Ishikawa (cell line): ENCODE measurements at regions not wholly inside any gene's neighbourhood (a gene's known extent, or its start where the extent isn't known, plus 50 kb on each side); places are given as distances from the start of the nearest gene placed in this dataset.

Source experiments
- CEBPB ChIP-seq: IDR thresholded peaks from 2 replicates; pipeline ENCODE4 v1.6.1; 2012
- CREB1 ChIP-seq: IDR thresholded peaks from 2 replicates; pipeline ENCODE4 v1.6.1; 2012; ENCODE audit warnings: low read depth
- EGR1 ChIP-seq: IDR thresholded peaks from 2 replicates; pipeline ENCODE4 v1.6.1; 2012
- EP300 ChIP-seq: IDR thresholded peaks from 2 replicates; pipeline ENCODE4 v1.6.1; 2012; ENCODE audit warnings: borderline replicate concordance
- FOXM1 ChIP-seq: IDR thresholded peaks from 2 replicates; pipeline ENCODE4 v1.6.1; 2012; ENCODE audit warnings: low read depth, borderline replicate concordance
- NFIC ChIP-seq: IDR thresholded peaks from 2 replicates; pipeline ENCODE4 v1.6.1; 2012
- RAD21 ChIP-seq: IDR thresholded peaks from 2 replicates; pipeline ENCODE4 v1.6.1; 2012; ENCODE audit warnings: low read depth
- TAF1 ChIP-seq: IDR thresholded peaks from 2 replicates; pipeline ENCODE4 v1.6.1; 2012; ENCODE audit warnings: low read depth, mild to moderate bottlenecking
- TCF12 ChIP-seq: IDR thresholded peaks from 2 replicates; pipeline ENCODE4 v1.6.1; 2012; ENCODE audit warnings: low read depth
- TEAD4 ChIP-seq: IDR thresholded peaks from 2 replicates; pipeline ENCODE4 v1.6.1; 2012
- YY1 ChIP-seq: IDR thresholded peaks from 2 replicates; pipeline ENCODE4 v1.6.1; 2012; ENCODE audit warnings: low read depth
- ZBTB7A ChIP-seq: IDR thresholded peaks from 2 replicates; pipeline ENCODE4 v1.6.1; 2012; ENCODE audit warnings: low read depth
- TF ChIP-seq, protein P1 (sequence below): IDR thresholded peaks from 2 replicates; pipeline ENCODE4 v1.6.1; 2012
- TF ChIP-seq, protein P2 (sequence below): IDR thresholded peaks from 2 replicates; pipeline ENCODE4 v1.6.1; 2012
- TF ChIP-seq, protein P3 (sequence below): IDR thresholded peaks from 2 replicates; pipeline ENCODE4 v1.6.1; 2012; ENCODE audit warnings: low read depth, mild to moderate bottlenecking

DNA sequence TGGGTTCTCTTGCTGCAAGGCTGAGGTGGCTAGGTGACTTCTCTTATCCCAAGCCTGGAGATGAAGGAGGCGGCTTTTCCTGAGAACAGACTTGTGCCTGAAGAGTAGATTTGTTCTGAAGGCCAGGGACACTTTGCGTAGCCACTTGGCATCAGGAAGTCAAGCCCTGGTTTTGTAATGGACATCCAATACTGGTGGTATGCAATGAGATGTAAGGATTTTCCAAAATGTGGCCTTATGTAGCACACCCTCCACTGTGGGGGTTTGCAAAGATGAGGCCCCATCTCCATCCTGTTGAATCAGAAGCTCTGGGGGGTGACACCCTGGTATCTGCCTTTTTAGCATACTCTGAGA lies 124.5 kb upstream of the IPO9 start:
- TF ChIP-seq CREB1: no peak
- TF ChIP-seq YY1: no peak
- TF ChIP-seq EGR1: no peak
- TF ChIP-seq CEBPB: no peak
- TF ChIP-seq, protein P1, sequence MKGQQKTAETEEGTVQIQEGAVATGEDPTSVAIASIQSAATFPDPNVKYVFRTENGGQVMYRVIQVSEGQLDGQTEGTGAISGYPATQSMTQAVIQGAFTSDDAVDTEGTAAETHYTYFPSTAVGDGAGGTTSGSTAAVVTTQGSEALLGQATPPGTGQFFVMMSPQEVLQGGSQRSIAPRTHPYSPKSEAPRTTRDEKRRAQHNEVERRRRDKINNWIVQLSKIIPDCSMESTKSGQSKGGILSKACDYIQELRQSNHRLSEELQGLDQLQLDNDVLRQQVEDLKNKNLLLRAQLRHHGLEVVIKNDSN: no peak
- no peak for TF ChIP-seq TAF1
- no peak for TF ChIP-seq TEAD4
- TF ChIP-seq, protein P2, sequence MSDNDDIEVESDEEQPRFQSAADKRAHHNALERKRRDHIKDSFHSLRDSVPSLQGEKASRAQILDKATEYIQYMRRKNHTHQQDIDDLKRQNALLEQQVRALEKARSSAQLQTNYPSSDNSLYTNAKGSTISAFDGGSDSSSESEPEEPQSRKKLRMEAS: no peak
- TF ChIP-seq NFIC: no peak
- no peak for TF ChIP-seq FOXM1
- TF ChIP-seq, protein P3, sequence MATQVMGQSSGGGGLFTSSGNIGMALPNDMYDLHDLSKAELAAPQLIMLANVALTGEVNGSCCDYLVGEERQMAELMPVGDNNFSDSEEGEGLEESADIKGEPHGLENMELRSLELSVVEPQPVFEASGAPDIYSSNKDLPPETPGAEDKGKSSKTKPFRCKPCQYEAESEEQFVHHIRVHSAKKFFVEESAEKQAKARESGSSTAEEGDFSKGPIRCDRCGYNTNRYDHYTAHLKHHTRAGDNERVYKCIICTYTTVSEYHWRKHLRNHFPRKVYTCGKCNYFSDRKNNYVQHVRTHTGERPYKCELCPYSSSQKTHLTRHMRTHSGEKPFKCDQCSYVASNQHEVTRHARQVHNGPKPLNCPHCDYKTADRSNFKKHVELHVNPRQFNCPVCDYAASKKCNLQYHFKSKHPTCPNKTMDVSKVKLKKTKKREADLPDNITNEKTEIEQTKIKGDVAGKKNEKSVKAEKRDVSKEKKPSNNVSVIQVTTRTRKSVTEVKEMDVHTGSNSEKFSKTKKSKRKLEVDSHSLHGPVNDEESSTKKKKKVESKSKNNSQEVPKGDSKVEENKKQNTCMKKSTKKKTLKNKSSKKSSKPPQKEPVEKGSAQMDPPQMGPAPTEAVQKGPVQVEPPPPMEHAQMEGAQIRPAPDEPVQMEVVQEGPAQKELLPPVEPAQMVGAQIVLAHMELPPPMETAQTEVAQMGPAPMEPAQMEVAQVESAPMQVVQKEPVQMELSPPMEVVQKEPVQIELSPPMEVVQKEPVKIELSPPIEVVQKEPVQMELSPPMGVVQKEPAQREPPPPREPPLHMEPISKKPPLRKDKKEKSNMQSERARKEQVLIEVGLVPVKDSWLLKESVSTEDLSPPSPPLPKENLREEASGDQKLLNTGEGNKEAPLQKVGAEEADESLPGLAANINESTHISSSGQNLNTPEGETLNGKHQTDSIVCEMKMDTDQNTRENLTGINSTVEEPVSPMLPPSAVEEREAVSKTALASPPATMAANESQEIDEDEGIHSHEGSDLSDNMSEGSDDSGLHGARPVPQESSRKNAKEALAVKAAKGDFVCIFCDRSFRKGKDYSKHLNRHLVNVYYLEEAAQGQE: no peak
- no peak for TF ChIP-seq TCF12
- no peak for TF ChIP-seq RAD21
- no peak for TF ChIP-seq EP300
- TF ChIP-seq ZBTB7A: no peak

DNA sequence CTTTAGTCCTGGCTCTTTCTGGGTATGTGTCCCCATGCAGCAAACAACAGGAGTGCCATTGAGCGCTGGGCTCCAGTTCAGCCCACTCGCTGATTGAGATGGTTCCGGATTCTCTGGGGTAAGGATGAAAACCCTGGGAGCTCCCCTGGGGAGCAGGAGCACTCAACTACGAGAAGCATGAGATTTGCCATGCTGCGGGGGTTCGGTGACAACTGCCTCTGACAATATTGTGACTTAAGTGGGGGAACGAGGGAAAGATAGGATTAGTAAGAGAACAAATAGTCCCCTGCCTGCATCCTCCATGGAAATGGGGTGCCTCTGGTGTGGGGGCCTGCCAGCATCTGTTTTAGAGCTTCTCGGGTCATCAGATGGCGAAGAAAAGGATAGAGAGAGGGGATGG lies 123.6 kb upstream of the IPO9 start:
- TF ChIP-seq YY1: no peak
- TF ChIP-seq TCF12: no peak
- TF ChIP-seq, protein P2: no peak
- no peak for TF ChIP-seq CEBPB
- no peak for TF ChIP-seq EGR1

DNA sequence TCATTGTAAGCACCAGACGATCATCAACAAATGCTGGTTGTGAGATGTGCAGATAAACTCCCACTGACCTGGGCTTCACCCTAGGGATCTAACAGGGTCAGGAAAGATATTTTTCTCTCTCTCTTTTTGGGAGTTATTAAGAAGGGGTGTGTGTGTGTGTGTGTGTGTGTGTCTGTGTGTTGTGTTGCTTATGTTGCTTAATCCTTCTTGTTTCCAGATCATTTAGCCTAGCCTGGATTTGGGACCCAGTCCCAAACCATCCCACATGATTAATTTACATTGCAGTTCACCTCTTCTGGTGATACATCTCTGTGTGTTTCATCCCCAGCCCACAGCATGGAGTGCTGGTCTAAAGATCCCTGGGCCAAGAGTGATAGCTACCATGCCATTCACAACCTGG lies 122.8 kb upstream of the IPO9 start:
- TF ChIP-seq, protein P2: no peak
- TF ChIP-seq ZBTB7A (no peak), RAD21 (no peak), EGR1 (no peak), TEAD4 (no peak), NFIC (no peak), CEBPB (no peak), EP300 (no peak)
- TF ChIP-seq, protein P3: no peak

DNA sequence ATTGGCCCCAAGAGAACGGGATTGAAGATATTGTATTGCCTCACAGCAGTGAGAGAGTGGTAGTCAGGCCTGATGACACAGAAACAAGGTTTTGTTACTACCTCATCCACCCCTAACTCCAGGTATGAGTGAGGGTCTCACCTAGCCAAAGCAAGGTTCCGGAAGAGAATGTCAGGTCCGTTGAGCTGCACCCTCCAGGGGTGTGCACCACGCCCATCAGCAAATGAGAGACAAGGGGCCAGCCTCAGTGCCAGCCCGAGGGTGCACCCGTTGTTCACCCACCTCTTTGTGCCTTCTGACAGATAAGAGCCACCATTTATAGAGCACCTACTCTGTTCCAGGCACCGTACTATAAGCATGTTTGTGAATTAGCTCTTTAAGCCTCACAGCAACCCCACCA lies 121.9 kb upstream of the IPO9 start:
- TF ChIP-seq NFIC (no peak), EP300 (no peak), TAF1 (no peak), EGR1 (no peak), CREB1 (no peak), FOXM1 (no peak), TEAD4 (no peak), CEBPB (no peak), YY1 (no peak), TCF12 (no peak), RAD21 (no peak), ZBTB7A (no peak)
- TF ChIP-seq, protein P3: no peak
- TF ChIP-seq, protein P1: no peak
- TF ChIP-seq, protein P2: no peak

DNA sequence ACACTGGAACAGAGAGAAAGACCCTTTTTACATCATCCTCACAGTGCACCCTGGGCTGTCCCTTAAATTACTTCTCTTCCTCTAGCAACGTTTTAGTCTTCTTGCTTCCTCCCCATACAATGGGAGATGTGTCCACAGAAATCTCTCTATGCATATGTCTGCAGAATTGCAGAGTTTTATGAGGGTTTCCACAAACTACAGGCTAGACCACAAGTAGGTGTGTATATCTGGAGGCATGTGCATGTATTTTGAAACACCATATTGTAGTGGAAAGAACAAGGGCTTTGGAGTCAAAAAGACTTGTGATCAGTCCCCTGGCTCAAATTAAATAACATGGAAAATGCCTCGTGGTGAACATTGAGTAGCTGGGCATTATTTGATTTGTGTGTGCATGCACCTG lies 121.3 kb upstream of the IPO9 start:
- TF ChIP-seq YY1 (no peak), ZBTB7A (no peak), CREB1 (no peak), EGR1 (no peak), TCF12 (no peak), NFIC (no peak), FOXM1 (no peak), EP300 (no peak), TAF1 (no peak)
- TF ChIP-seq, protein P3: no peak
- TF ChIP-seq, protein P1: no peak
- TF ChIP-seq, protein P2: no peak
